A172 (cell line): ENCODE measurements at regions not wholly inside any gene's neighbourhood (a gene's known extent, or its start where the extent isn't known, plus 50 kb on each side); places are given as distances from the start of the nearest gene placed in this dataset.

Experiments
- DNase-seq: peaks from one replicate; pipeline ENCODE4 v3.0.0-alpha.2; 2015; ENCODE audit warnings: low spot score

DNA sequence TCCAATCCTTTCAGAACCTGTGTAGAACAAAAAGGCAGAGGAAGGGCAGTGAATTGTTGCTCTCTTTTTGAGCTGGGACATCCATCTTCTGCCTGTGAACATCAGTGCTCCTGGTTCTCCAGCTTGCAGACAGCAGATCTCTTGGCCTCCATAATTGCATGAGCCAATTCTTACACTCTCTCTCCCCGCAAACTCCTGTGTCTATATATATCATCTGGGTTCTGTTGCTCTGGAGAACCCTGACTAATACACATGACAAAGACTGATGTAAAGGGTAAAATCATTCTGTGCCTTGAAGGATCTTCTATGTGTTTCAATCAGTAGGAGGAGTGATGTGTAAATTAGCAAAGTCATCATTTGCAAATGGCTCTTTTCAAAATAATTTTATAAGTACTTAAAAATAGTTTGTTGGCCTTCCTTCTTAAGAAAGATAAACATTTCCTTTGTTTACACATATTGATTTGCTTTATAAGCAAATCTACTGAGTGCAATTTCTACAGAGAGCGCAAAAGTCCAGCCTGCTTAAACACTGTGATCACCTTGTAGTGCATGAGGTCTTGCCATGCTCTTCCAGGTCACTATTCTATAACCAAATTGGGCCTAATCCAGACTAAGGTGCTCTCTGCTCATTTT, 154.9 kb upstream of the ANKRD28 start:
- no peak for DNase-seq

DNA sequence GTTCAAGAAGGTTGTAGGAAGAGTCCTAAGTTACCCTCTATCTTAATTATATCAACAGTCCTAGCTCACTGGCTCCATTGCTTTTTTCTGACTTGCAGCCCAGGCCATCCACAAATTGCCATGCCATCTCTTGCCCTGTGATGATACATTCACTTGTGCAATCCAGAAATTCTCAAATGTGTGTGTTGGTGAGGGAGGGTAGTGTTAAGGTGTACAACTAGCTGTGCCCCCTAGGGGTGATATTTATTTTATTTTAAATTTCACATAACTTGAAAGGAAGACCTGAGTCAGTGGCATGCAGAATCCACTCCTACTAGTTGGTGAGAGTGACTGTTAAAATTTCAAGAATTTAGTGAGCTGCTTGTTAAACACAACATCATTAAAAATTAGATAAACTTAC, 156.1 kb upstream of the ANKRD28 start:
- DNase-seq, result no peak

DNA sequence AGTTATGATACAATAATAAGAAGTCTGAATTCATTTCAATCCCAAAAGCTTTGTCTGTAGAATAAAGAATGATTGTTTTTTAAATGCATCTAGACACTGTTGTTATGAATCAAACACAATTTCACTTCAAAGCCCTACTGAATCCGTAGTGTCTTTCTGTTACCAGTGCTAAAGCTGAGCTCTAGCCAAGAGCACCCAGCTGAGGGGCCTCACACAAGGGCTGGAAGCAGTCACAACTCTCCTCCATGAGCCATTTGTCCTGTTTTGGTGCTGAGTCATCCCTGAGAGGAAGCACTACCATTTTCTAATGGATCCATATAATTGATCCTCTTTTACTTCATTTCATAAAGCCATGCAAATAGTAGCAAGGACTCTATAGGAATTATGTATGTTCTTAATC, 158.2 kb upstream of the ANKRD28 start:
- no peak for DNase-seq

DNA sequence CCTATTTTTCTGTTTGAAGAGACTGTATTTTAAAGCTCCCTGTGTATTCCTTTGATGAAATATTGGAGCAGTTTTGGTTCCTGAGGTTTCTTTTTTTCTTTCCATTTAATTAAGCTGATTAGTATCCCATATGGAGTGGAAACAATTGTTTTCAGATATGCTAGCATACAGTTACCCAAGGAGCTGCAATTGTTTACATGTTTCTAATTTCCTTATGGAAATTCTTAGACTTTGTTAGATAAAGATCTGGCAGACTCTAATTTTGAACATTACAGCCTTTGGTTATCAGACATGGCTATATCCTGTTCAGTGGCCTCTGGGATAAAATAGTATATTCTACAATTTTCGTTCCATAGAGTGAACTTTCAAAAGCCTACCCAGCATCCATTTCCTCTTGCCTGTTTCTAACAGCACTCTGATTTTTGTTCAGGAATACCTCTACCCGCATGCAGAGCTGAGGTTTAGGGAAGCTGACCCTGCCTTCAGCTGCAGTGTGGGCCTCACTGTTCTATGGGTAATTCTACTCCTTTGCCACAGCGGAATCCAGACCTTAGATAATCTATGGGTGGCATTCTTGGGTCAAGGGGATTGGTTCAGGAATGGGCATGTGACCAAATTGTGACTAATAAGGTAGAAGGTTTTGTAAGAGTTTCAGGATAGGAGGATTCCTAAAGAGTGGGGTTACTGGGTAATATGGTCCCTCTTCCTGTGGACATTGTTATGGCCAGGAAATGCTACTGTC, 161.1 kb upstream of the ANKRD28 start:
- no peak for DNase-seq

- DNase-seq, result no peak
Measured at GRCh38 chr3:15959434-15959811, 161.6 kb upstream of the ANKRD28 start.

- DNase-seq, result peak; percentile 77
Measured at GRCh38 chr3:15964605-15965442, 167.0 kb upstream of the ANKRD28 start.

DNA sequence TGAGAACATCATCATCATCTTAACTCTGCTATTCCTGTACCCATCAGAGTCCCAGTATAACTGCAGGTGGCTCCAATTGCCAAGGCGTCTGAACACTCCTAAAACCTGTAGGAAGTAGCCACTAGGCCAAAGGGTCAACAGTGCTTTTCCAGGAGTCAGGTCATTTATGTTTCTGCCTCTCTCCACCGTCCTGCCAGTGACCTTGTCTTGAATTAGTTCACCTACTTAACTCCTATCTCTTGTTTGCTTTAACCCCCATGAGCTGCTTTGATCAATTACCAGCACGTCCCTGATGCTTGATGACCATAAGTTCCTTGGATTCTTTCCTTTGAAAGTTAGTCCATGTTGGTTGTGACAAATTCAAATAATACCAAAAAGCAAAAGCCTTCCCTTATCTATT, 169.8 kb upstream of the ANKRD28 start:
- DNase-seq, result no peak

- no peak for DNase-seq
Measured at GRCh38 chr3:15969874-15970640, 172.3 kb upstream of the ANKRD28 start.

GRCh38 chr3:15973414-15973813, 175.6 kb upstream of the ANKRD28 start:
- no peak for DNase-seq

DNA sequence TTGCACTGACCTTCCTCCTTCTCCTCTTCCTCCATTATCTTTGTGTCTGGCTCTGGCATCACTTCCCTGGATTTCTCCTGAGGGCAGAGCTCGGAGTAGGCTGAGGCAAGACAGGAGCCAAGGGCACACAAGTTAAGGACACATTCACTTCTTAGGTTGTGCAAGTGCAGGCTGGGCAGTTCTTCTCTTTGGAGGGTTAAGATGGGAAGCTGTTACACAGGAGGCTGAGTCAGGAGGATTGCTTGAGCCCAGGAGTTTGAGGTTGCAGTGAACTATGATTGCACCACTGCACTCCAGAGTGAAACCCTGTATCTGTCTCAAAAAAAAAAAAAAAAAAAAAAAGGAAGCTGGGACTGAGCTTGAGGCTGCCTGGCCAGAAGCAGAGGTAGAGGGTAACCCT, 176.2 kb upstream of the ANKRD28 start:
- DNase-seq, result no peak

DNA sequence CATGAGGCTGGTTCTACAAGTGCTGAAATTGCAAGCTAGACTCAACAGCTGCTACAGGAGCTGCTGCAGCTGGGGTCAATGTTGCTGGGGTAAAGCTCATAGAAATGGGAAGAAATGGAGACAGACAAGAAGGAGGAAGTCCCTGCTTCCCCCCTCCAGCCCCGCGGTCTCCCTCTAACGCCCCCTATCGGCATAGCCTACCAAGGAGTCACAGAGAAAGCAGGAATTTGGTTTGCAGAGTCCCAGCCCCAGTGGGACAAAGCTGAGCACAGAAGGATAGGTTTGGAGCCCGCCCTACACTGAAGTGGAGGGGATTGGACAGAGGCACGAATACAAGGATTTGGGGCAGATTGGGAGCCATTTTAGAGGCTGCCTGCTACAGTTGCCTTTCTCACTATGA, 176.9 kb upstream of the ANKRD28 start:
- no peak for DNase-seq

- no peak for DNase-seq
Measured at GRCh38 chr3:15976524-15976923, 178.7 kb upstream of the ANKRD28 start.

- no peak for DNase-seq
Measured at GRCh38 chr3:15977090-15977489, 179.3 kb upstream of the ANKRD28 start.

GRCh38 chr3:15977598-15978232, 179.9 kb upstream of the ANKRD28 start:
- no peak for DNase-seq

- DNase-seq, result no peak
Measured at GRCh38 chr3:15978801-15979200, 181.0 kb upstream of the ANKRD28 start.

DNA sequence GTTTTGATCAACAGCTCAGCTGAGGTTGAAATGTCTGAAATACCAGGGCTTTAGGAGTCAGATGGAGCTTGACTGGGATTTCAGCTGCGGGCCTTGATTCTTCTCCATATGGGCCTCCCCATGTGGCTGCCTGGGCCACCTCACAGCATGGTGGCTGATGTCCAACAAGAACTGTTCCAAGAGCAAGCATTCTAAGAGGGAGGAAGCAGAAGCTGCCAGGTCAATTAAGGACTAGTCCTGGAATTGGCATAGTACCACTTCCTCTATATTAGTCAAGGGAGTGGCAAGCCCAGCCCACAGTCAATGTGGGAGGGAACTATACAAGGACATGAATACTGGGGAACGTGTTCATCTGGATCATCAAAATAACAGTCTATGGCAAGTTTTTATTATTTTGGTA, 181.7 kb upstream of the ANKRD28 start:
- DNase-seq, result peak; percentile 28

DNA sequence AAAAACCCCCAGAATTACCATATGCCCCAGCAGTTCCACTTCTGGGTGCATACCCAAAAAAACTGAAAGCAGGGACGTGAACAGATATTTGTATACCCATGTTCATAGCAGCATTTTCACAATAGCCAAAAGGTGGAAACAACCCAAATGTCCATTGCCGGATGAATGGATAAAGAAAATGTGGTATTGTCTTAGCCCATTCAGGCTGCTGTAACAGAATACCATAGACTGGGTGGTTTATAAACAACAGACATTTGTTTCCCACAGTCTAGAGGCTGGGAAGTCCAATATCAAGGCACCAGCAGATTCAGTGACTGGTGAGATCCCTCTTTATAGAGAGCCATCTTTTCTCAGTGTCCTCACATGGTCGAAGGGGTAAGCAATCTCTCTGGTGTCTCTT, 182.1 kb upstream of the ANKRD28 start:
- no peak for DNase-seq

DNA sequence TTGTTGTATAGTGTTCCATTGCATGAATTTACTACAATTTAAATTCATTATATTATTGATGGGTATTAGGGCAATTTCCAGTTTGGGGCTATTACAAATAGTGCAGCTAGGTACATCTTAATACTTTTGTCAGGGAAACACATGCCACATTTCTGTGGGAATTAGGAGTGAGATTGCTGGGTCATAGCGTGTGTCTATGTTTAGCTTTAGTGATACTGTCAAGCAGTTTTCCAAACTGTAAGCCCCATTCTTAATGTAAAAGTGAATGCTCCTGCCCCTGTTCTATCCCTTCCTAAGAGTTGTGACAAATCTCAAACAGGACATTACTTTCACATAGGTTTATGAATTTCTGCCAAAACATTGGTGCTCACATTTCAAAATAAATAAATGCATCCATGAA, 184.5 kb upstream of the ANKRD28 start:
- DNase-seq, result no peak

GRCh38 chr3:15982667-15983196, 185.0 kb upstream of the ANKRD28 start:
- peak; percentile 95 for DNase-seq

GRCh38 chr3:15983232-15983631, 185.5 kb upstream of the ANKRD28 start:
- peak; percentile 52 for DNase-seq

DNA sequence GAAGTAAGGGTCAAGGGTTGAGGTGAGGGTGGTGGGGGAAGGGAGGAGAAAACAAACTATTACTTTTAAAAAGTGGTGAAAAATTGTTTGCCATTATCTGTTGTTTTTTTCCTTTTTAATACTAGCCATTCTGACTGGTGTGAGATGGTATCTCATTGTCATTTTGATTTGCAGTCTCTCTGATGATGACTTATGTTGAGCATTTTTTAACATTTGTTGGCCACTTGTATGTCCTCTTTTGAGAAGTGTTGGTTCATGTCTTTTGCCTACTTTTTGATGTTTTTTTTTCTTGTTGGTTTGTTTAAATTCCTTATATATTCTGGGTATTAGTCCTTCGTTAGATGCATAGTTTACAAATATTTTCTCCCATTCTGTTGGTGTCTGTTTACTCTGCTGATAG, 185.9 kb upstream of the ANKRD28 start:
- DNase-seq, result no peak
